C4-2B (cell line): ENCODE measurements at regions not wholly inside any gene's neighbourhood (a gene's known extent, or its start where the extent isn't known, plus 50 kb on each side); places are given as distances from the start of the nearest gene placed in this dataset.

Source experiments
- CTCF ChIP-seq: fragments of 450-650 bp; conservative IDR thresholded peaks from 2 replicates; pipeline ENCODE4 v1.5.1; 2017; ENCODE audit warnings: mild to moderate bottlenecking
- ZFX ChIP-seq: fragments of 450-650 bp; IDR thresholded peaks from 2 replicates; pipeline ENCODE4 v1.6.1; 2017

DNA sequence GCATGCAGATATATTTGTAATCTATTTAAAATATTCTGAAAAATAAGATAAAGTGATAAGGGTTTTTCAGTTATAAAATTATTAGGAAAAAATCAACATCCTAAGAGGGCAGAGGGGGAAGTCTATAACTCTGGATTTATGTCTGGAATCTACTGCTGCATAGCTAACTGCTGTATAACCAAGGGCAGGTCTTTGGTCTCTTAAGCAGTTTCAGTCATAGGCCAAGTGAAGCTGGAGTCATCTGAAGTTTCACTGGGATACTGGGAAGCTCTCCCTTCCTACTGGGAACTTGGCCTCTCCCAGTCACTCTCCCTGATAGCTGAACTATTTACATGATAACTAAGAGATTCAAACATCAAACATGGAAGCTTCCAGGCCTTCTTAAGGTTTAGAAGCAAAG, 1409.9 kb upstream of the PCDH7 start:
- TF ChIP-seq CTCF (no peak), ZFX (no peak)
